ENCODE measurements at regions not wholly inside any gene's neighbourhood (a gene's known extent, or its start where the extent isn't known, plus 50 kb on each side); places are given as distances from the start of the nearest gene placed in this dataset.

DNA sequence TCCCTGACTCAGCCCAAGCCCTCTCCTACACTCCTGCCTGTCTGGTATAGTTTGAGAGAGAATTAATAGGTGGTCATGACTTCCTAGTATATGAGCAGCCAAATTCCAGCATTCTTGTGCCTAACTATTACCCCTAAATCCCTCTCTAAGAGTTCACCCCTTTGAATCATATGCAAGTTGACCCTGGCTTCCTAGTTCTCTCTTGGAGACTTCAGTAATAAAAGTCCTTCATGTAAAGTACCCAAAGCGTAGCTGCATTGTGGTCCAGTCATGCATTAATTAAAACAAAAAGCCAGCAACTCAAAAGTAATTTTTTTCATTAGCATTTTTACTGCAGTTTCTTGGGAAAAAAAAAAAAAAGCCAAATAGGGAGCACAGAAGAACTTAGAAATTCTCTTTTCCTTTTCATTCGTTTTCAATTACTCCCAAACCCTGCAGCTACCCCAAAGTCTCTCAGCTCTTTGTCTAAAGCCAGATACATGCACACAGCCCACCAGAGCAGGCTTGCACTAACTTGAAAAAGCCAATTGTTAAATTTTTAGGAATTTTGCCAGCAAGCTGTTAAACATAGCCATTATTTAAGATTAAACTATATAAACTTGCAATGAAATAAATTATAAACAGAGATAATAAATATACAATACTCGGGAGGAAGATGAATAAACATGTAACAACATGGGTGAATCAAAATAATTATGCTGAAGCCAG, 50.1 kb upstream of the STT3B start:
- TF ChIP-seq, protein P1, sequence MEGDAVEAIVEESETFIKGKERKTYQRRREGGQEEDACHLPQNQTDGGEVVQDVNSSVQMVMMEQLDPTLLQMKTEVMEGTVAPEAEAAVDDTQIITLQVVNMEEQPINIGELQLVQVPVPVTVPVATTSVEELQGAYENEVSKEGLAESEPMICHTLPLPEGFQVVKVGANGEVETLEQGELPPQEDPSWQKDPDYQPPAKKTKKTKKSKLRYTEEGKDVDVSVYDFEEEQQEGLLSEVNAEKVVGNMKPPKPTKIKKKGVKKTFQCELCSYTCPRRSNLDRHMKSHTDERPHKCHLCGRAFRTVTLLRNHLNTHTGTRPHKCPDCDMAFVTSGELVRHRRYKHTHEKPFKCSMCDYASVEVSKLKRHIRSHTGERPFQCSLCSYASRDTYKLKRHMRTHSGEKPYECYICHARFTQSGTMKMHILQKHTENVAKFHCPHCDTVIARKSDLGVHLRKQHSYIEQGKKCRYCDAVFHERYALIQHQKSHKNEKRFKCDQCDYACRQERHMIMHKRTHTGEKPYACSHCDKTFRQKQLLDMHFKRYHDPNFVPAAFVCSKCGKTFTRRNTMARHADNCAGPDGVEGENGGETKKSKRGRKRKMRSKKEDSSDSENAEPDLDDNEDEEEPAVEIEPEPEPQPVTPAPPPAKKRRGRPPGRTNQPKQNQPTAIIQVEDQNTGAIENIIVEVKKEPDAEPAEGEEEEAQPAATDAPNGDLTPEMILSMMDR (IDR thresholded peaks at IDR 0.05) = no peak
- TF ChIP-seq POLR2A (IDR thresholded peaks at IDR 0.05) = no peak

Data from esophagus squamous epithelium (tissue), 4 donors.